CD8-positive, alpha-beta memory T cell (primary cell): ENCODE measurements at regions not wholly inside any gene's neighbourhood (a gene's known extent, or its start where the extent isn't known, plus 50 kb on each side); places are given as distances from the start of the nearest gene placed in this dataset.

ENCODE experiments used
- CTCF ChIA-PET: fragments of 350-600 bp; sonication (Branson Sonifier 250); formaldehyde crosslinking; loops from one replicate; lab custom pipeline; 2021; ENCODE audit warnings: antibody characterized with exemption; lab: Charles Lee
- POLR2A ChIA-PET: fragments of 350-600 bp; sonication (Branson Sonifier 250); formaldehyde crosslinking; loops from one replicate; lab custom pipeline; 2021; ENCODE audit warnings: antibody characterized with exemption; lab: Charles Lee
- DNase-seq, 5 donors: peaks; one replicate each; pipeline versions ENCODE4 v3.0.0 to v3.0.0-alpha.2; 2020 to 2022; ENCODE audit warnings: mixed read lengths in 1 of 5
- H3K27ac ChIP-seq: one replicate; pipeline ENCODE4 v1.7.0; 2013; ENCODE audit warnings: low read depth, mild to moderate bottlenecking, low read length, moderate library complexity
- H3K27me3 ChIP-seq: 2 replicates; pipeline ENCODE4 v1.7.0; 2013; ENCODE audit warnings: low read length, mild to moderate bottlenecking; ENCODE audit not compliant: insufficient read depth, poor library complexity, severe bottlenecking
- H3K36me3 ChIP-seq: 2 replicates; pipeline ENCODE4 v1.7.0; 2013; ENCODE audit warnings: mild to moderate bottlenecking, low read length, moderate library complexity; ENCODE audit not compliant: insufficient read depth
- H3K4me1 ChIP-seq: 2 replicates; pipeline ENCODE4 v1.7.0; 2013; ENCODE audit warnings: mild to moderate bottlenecking, low read length, moderate library complexity; ENCODE audit not compliant: insufficient read depth
- H3K4me3 ChIP-seq: 2 replicates; pipeline ENCODE4 v1.7.0; 2013; ENCODE audit warnings: mild to moderate bottlenecking, low read length
- H3K9me3 ChIP-seq: 2 replicates; pipeline ENCODE4 v1.7.0; 2013; ENCODE audit warnings: mild to moderate bottlenecking, low read length
- H3K27ac Mint-ChIP-seq, 8 donors: one replicate each; pipeline ENCODE4 v1.8.0; 2020 to 2021; ENCODE audit warnings: mixed read lengths in 8 of 8, mild to moderate bottlenecking in 6 of 8, inconsistent platforms in 3 of 8, moderate library complexity in 3 of 8
- H3K27me3 Mint-ChIP-seq, 2 donors: one replicate each; pipeline ENCODE4 v1.8.0; 2020 to 2021; ENCODE audit warnings: mixed read lengths in 2 of 2, mild to moderate bottlenecking in 1 of 2, moderate library complexity in 1 of 2
- H3K36me3 Mint-ChIP-seq, 3 donors: one replicate each; pipeline ENCODE4 v1.8.0; 2020 to 2021; ENCODE audit warnings: mixed read lengths in 3 of 3, inconsistent platforms in 1 of 3, mild to moderate bottlenecking in 1 of 3
- H3K4me1 Mint-ChIP-seq, 3 donors: one replicate each; pipeline ENCODE4 v1.8.0; 2020 to 2021; ENCODE audit warnings: mixed read lengths in 3 of 3, inconsistent platforms in 1 of 3, mild to moderate bottlenecking in 1 of 3
- H3K4me3 Mint-ChIP-seq, 7 donors: one replicate each; pipeline ENCODE4 v1.8.0; 2020 to 2021; ENCODE audit warnings: mixed read lengths in 7 of 7, mild to moderate bottlenecking in 6 of 7, moderate library complexity in 4 of 7, inconsistent platforms in 2 of 7
- H3K9me3 Mint-ChIP-seq, 5 donors: one replicate each; pipeline ENCODE4 v1.8.0; 2020 to 2022; ENCODE audit warnings: mixed read lengths in 5 of 5, mild to moderate bottlenecking in 3 of 5, moderate library complexity in 2 of 5, inconsistent platforms in 1 of 5

DNA sequence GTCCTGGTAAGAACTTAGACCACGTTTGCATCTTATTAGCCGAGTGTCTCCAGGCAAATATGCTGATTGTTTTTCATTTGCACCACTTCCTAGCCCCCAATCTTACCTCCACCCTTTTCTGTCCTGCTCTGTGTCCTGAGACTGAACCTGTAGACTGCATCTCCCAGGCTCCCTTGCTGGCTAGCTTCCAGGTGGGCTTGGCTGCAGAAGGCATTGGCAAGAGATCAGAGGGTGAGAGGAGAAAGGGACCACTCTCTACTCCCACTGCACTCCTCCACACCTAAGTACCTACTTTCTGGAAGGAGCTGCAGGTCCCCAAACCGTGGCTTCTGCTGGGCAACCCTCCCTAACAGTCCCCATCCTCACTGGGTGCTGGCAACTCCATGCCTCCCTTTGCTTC lies 59.9 kb upstream of the XPA start:
- Histone ChIP-seq H3K4me1 (no peaks in the 10 kb centered on the region), H3K36me3 (no peaks in the 10 kb centered on the region), H3K27me3 (peaks cover 10% of the 10 kb centered on the region), H3K27ac (no peak overlapping the region), H3K9me3 (no peaks in the 10 kb centered on the region), H3K4me3 (no peak overlapping the region)
- H3K4me1 Mint-ChIP-seq, result no peaks in the 10 kb centered on the region
- DNase-seq, result no peak
- no peak overlapping the region for H3K27ac Mint-ChIP-seq
- H3K27me3 Mint-ChIP-seq, result peaks cover 21 to 39% of the 10 kb centered on the region in 2 donors
- H3K36me3 Mint-ChIP-seq, result no peaks in the 10 kb centered on the region
- POLR2A ChIA-PET, result no interaction called here
- no peak overlapping the region for H3K4me3 Mint-ChIP-seq
- CTCF ChIA-PET, result no interaction called here
- no peaks in the 10 kb centered on the region for H3K9me3 Mint-ChIP-seq

DNA sequence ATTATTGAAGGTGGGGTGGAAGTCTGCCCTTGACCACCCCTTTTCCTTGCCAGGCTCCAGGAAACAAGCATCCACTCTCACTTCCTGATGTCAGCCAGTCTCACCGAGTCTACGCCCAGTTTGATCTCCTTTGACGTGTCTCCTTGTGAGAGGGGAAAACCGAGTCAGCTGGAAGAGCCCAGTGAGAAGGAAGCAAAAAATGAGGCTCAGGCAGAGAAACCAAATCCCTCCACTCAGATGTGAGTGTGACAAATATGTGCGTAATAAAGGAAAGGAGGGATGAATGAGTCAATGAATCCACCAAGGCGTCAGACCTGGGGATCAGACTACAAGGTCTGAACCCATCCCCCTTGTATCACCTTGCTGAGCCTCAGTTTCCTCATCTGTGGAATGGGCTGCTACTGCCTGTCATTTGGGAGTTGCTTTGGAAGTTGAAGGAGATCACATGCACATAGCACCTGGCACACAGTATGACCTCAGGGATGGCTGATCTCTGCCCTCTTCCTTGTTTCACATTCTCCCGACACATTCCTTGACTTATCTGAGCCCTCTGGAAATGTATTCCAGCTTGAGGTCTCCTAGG lies 61.3 kb upstream of the XPA start:
- Mint-ChIP-seq H3K27me3 (peaks cover 27 to 46% of the 10 kb centered on the region in 2 donors), H3K36me3 (no peaks in the 10 kb centered on the region), H3K27ac (peak overlapping the region in 1 of 8 donors; percentile 10), H3K4me1 (no peaks in the 10 kb centered on the region), H3K4me3 (no peak overlapping the region), H3K9me3 (no peaks in the 10 kb centered on the region)
- H3K9me3 ChIP-seq, result no peaks in the 10 kb centered on the region
- ChIA-PET CTCF (no interaction called here), POLR2A (no interaction called here)
- H3K27me3 ChIP-seq, result peaks cover 12% of the 10 kb centered on the region
- no peaks in the 10 kb centered on the region for H3K4me1 ChIP-seq
- no peaks in the 10 kb centered on the region for H3K36me3 ChIP-seq
- no peak overlapping the region for H3K27ac ChIP-seq
- DNase-seq, result no peak
- H3K4me3 ChIP-seq, result no peak overlapping the region

DNA sequence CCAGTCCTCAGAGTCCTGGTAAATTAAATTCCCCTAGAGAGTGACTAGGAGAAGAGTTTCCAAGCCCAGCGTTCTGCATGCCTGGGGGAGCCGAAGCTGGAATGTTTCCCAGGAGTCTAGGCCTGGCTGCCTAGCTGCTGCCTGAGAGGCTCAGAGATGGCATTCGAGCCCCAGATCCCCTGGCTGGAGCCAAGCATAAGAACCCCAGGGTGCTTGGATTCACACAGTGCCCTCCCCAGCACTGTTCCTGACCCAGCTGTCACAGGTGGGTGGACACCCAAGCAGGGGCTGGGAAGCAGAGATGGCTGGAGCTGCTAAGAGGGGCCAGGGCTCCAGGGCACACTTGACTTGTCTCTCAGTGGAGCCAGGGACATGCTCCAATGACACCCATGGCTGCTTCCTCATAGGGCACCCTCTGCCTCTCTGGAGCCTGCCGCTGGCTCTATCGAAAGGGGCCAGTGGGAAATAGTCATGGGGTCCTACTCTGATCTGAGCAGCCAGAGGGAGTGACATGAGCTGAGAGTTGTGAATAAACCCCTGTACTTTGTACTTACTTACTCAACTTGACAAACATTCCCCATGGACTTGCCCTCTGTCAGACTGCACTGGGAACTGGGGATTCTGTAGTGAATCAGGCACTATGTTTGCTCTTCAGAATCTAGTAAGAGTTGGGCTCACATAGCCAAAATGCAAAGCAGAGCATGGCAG lies 62.6 kb upstream of the XPA start:
- Mint-ChIP-seq H3K9me3 (no peaks in the 10 kb centered on the region), H3K4me3 (no peak overlapping the region), H3K4me1 (no peaks in the 10 kb centered on the region), H3K27me3 (peaks cover 25 to 52% of the 10 kb centered on the region in 2 donors), H3K27ac (no peak overlapping the region), H3K36me3 (no peaks in the 10 kb centered on the region)
- H3K27me3 ChIP-seq, result peaks cover 12% of the 10 kb centered on the region
- H3K4me3 ChIP-seq, result no peak overlapping the region
- H3K36me3 ChIP-seq, result no peaks in the 10 kb centered on the region
- ChIA-PET POLR2A (no interaction called here), CTCF (interaction anchor here (0.8 kb wide), 1 partner anchor 9 kb away, joined by 4 read pairs; no protein-coding TSS in a partner anchor)
- H3K4me1 ChIP-seq, result no peaks in the 10 kb centered on the region
- H3K27ac ChIP-seq, result no peak overlapping the region
- H3K9me3 ChIP-seq, result no peaks in the 10 kb centered on the region
- DNase-seq, result no peak

DNA sequence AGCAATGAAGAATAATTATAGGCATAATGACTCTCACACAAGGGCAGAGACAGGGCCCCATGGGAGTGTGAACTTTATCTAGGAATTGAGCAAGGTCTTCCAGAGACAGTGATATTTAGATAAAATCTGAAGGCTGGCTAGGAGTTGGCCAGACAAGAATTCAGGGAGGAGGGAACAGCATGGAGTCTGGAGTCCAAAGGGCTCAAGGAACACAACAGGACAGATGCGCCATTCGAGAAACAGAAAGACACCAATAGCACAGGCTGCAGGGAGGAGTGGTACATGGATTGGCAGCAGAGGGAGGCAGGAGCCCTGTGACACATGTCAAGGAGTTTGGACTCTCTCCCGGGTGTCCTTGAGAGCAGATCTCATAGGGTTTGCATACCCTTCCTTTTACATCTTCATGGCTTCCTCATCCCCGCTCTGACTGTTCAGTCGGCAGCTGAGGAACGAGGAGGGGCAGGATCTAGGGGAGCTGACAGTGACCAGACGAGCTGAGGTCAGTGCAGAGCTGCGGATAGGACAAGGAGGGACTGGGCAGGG lies 64.0 kb upstream of the XPA start:
- CTCF ChIA-PET, result no interaction called here
- H3K9me3 Mint-ChIP-seq, result no peaks in the 10 kb centered on the region

DNA sequence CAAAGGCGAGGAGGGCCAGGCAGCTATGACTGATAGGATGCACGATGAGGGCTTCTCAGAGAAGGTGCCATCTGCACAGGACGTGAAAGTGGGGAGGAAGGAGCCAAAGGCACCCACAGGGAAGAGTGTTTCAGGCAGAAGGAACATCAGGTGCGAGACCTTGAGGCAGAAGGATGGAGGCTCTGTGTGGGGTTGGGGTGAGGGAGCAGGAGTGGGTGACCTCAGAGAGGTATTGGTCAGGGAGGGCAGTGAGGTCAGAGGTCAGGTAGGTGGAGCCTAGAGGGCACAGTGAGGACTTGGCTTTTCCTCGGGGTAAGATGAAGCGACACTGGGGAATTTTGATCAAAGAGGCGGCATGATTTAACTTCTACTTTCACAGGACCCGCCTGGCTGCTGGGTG lies 64.7 kb upstream of the XPA start:
- H3K4me1 ChIP-seq, result no peaks in the 10 kb centered on the region
- H3K4me3 Mint-ChIP-seq, result no peak overlapping the region
- CTCF ChIA-PET, result no interaction called here
- H3K36me3 Mint-ChIP-seq, result no peaks in the 10 kb centered on the region
- no peaks in the 10 kb centered on the region for H3K4me1 Mint-ChIP-seq
- H3K27ac Mint-ChIP-seq, result no peak overlapping the region
- H3K27me3 Mint-ChIP-seq, result peaks cover 27 to 55% of the 10 kb centered on the region in 2 donors
- no peak overlapping the region for H3K27ac ChIP-seq
- POLR2A ChIA-PET, result interaction anchor here (0.6 kb wide), 1 partner anchor 50 kb away, joined by 3 read pairs; no protein-coding TSS in a partner anchor
- no peaks in the 10 kb centered on the region for H3K9me3 ChIP-seq
- peaks cover 12% of the 10 kb centered on the region for H3K27me3 ChIP-seq
- H3K36me3 ChIP-seq, result no peaks in the 10 kb centered on the region
- no peak for DNase-seq
- no peak overlapping the region for H3K4me3 ChIP-seq
- no peaks in the 10 kb centered on the region for H3K9me3 Mint-ChIP-seq

More for the DNA sequence above, 64.0 kb upstream of the XPA start:
- H3K4me3 Mint-ChIP-seq, result no peak overlapping the region
- no peak overlapping the region for H3K27ac Mint-ChIP-seq
- no peak for DNase-seq
- Histone ChIP-seq H3K4me3 (no peak overlapping the region), H3K27ac (no peak overlapping the region), H3K9me3 (no peaks in the 10 kb centered on the region), H3K36me3 (no peaks in the 10 kb centered on the region), H3K27me3 (peaks cover 12% of the 10 kb centered on the region), H3K4me1 (no peaks in the 10 kb centered on the region)
- H3K27me3 Mint-ChIP-seq, result peaks cover 27 to 59% of the 10 kb centered on the region in 2 donors
- POLR2A ChIA-PET, result no interaction called here
- H3K4me1 Mint-ChIP-seq, result no peaks in the 10 kb centered on the region
- H3K36me3 Mint-ChIP-seq, result no peaks in the 10 kb centered on the region

DNA sequence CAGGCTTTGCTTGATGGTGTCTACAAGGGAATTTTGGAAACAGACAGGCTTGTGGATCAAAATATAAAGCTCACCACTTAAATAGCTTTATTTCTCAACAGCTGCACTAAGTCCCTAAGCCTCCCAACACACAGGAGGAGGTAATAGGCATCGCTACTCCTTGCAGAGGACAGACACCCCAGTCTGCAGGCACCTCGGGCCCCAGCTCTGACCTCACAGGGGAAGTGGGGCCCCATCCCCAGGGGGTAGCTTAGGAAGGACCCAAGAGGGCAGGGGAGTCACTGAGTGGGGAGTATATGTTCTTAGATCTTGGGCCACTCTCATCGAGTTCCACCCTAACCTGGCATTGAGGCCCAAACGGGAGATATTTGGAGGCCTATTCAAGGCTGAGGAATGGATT lies 66.7 kb upstream of the XPA start:
- Mint-ChIP-seq H3K4me3 (no peak overlapping the region), H3K36me3 (no peaks in the 10 kb centered on the region), H3K27ac (no peak overlapping the region), H3K4me1 (no peaks in the 10 kb centered on the region), H3K27me3 (peaks cover 28 to 48% of the 10 kb centered on the region in 2 donors), H3K9me3 (no peaks in the 10 kb centered on the region)
- Histone ChIP-seq H3K9me3 (no peaks in the 10 kb centered on the region), H3K4me3 (no peak overlapping the region), H3K27ac (no peak overlapping the region), H3K4me1 (no peaks in the 10 kb centered on the region), H3K27me3 (peaks cover 12% of the 10 kb centered on the region), H3K36me3 (no peaks in the 10 kb centered on the region)
- DNase-seq, result no peak
- ChIA-PET POLR2A (no interaction called here), CTCF (no interaction called here)

DNA sequence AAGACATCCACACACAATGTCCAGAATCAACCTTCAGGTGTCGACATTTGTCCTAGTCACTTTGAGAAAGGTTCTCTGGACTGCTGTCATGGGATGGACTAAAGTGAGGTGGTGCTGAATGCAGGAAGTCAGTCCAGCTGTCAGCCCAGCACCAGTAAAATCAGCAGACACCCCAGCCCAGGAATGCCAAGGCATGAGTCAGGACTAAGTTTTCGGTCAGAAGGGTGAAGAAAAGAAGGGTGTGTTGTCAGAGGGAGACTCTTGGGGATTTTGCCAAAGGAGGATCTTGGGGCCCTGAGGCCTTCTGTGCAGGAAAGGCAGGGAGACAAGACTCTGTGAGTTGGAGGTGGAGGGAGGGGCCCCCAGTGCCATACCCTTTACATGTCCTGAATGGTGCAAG lies 69.0 kb upstream of the XPA start:
- no peaks in the 10 kb centered on the region for H3K4me1 ChIP-seq
- Mint-ChIP-seq H3K27ac (no peak overlapping the region), H3K4me3 (no peak overlapping the region), H3K27me3 (peaks cover 24 to 47% of the 10 kb centered on the region in 2 donors), H3K9me3 (no peaks in the 10 kb centered on the region), H3K36me3 (no peaks in the 10 kb centered on the region), H3K4me1 (no peaks in the 10 kb centered on the region)
- H3K27me3 ChIP-seq, result peaks cover 9% of the 10 kb centered on the region
- DNase-seq, result no peak
- no peak overlapping the region for H3K4me3 ChIP-seq
- POLR2A ChIA-PET, result no interaction called here
- CTCF ChIA-PET, result interaction anchor here (1.2 kb wide), 1 partner anchor 123 kb away, joined by 3 read pairs; no protein-coding TSS in a partner anchor
- H3K27ac ChIP-seq, result no peak overlapping the region
- no peaks in the 10 kb centered on the region for H3K9me3 ChIP-seq
- H3K36me3 ChIP-seq, result no peaks in the 10 kb centered on the region

DNA sequence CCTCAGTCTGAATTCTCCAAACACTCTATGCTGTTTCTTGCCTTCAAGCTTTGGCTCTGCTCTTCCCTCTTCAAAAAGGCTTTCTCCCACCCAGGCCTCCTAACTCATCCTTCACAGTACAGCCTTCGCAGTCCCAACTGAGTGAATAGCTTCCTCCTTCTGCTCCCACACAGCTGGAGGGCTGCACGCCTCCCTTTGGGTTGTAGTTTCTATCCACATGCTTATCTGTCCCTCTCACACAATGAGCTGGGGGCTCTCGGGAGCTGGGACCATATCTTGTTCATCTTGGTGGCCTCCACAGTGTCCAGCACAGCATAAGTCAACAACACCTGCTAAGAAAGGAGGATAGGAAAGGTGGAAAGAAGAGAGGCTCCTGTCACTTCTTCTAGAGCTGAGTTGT lies 69.5 kb upstream of the XPA start:
- H3K27me3 ChIP-seq, result peaks cover 6% of the 10 kb centered on the region
- ChIA-PET CTCF (interaction anchor here (1.2 kb wide), 1 partner anchor 122 kb away, joined by 3 read pairs; no protein-coding TSS in a partner anchor), POLR2A (no interaction called here)
- no peaks in the 10 kb centered on the region for H3K9me3 ChIP-seq
- no peaks in the 10 kb centered on the region for H3K4me1 Mint-ChIP-seq
- H3K27ac Mint-ChIP-seq, result peak overlapping the region in 1 of 8 donors; percentile 36
- no peak overlapping the region for H3K4me3 ChIP-seq
- DNase-seq, result no peak
- H3K4me1 ChIP-seq, result no peaks in the 10 kb centered on the region
- no peak overlapping the region for H3K4me3 Mint-ChIP-seq
- H3K27ac ChIP-seq, result no peak overlapping the region
- H3K36me3 ChIP-seq, result no peaks in the 10 kb centered on the region
- no peaks in the 10 kb centered on the region for H3K9me3 Mint-ChIP-seq
- peaks cover 23 to 46% of the 10 kb centered on the region in 2 donors for H3K27me3 Mint-ChIP-seq
- H3K36me3 Mint-ChIP-seq, result no peaks in the 10 kb centered on the region
